ENCODE measurements at regions not wholly inside any gene's neighbourhood (a gene's known extent, or its start where the extent isn't known, plus 50 kb on each side); places are given as distances from the start of the nearest gene placed in this dataset.
A peak's percentile ranks its signal among the peaks of the same experiment; 100 is the strongest.

DNA sequence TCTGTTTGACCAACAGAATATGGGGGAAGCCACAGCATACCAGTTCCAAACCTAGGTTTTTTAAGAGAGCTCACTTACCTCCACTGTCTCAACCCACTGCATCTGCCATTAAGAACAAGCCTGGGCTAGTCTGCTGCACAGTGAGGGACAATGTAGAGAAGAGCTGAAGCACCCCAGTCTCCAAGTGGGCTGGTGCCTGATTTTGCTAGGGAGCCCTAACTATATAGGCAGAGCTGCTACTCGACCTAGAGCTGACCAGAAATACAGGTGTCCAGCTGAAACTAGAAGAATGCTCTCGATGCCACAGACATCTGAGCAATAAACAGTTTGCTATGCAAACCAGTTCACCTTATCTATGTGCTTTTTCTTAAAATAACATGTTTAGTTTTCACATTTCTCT lies 106.9 kb upstream of the BET1 start:
- no peak for DNase-seq

- DNase-seq: no peak
Measured at GRCh38 chr7:94115316-94115715, 111.2 kb upstream of the BET1 start.

DNA sequence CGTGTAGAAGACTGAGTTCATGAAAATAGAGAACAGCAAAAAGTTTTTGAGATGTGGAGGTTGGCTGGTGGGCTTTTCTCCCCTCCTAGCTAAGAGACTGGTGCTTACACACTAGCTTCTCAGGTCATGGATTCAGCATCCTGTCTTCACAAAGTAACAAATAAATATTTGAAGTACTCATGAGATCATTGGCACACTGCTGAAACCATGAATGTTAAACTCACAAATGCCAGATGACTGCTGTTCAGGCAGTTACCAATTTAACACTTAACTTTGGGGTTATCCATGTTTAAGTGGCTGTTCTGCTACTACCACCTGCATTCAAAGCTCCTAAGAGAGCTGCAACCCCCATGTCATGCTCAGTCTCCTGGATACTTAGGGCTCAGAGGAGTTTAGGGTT lies 119.0 kb upstream of the BET1 start:
- no peak for DNase-seq

- no peak for DNase-seq
Measured at GRCh38 chr7:94127026-94127425, 122.9 kb upstream of the BET1 start.

- DNase-seq: no peak
Measured at GRCh38 chr7:94128072-94128471, 123.9 kb upstream of the BET1 start.

- no peak for DNase-seq
Measured at GRCh38 chr7:94129443-94130140, 125.4 kb upstream of the BET1 start.

- no peak for DNase-seq
Measured at GRCh38 chr7:94130716-94131115, 126.6 kb upstream of the BET1 start.

GRCh38 chr7:94133460-94133859 lies 129.3 kb upstream of the BET1 start:
- no peak for DNase-seq

- no peak for DNase-seq
Measured at GRCh38 chr7:94135180-94135579, 131.0 kb upstream of the BET1 start.

DNA sequence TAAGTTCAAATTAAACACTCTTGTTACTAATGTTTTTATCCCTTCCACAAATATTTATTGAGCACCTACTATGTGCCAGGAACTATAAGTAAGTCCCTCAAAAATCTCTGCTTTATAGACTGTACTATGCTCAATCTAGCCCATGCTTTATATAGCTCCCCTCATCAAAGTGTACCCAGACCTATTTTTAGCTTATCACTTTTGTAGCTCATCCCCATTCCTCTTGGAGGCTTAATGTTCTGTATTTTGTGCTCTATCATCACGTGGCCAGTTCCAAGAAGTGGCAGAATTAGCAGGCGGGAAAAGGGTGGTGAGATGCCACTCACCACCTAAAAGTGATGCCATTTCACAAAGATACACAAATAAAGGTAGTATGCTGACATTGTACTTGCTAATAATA lies 138.1 kb upstream of the BET1 start:
- no peak for DNase-seq

DNA sequence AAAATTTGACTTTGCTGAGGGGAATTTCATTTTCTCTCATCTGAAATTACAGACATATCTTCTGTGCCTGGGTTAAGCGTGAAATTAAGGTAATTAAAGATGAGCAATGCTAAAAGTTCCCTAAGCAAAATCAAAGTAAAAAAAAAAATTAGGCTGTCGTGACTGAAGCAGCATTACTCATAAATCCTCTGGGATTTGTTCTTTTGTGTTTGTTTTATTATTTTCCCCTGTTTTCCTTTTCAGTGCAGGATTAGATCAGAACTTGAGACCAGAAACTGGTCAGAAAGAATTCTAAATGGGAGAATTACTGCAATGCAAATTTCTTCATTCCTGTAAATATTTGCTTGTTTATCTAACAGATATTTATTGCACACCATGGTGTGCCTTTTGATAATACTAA lies 141.4 kb upstream of the BET1 start:
- no peak for DNase-seq

- no peak for DNase-seq
Measured at GRCh38 chr7:94146408-94146807, 142.3 kb upstream of the BET1 start.

DNA sequence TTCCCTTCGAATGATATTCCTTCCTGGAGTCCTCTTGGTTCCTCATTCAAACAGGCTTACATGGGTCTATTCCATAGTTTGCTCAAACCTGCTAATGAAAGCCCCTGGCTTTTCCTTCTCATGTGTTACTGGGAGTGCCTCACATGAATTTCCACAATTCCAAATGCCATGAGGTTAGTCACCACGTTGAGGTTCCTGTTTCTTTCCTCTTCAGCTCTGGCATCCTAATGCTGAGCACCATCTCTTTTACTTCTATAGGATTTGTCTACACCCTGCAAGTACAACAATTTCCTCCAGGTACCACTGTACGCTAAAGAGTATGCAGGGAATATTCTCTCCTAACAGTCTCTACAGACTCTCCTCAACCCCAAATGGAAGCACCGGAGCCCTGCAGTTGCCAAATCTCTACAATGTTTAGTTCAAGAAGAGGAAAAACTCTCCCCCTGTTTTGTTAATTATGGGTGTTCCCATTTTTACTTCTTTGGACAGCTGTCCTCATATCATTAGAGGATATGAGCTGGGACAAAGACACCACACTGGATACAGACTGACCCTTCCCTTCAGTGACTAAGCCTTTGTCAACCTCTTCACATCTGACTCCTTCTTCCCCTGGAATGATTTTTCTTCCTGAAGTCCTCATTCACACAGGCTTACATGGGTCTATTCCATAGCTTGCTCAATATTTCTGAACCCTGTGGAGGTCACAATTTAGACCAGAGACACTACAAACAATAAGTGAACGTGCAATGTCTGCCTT lies 145.8 kb upstream of the BET1 start:
- DNase-seq: no peak

- DNase-seq: no peak
Measured at GRCh38 chr7:94154182-94154581, 150.0 kb upstream of the BET1 start.

DNA sequence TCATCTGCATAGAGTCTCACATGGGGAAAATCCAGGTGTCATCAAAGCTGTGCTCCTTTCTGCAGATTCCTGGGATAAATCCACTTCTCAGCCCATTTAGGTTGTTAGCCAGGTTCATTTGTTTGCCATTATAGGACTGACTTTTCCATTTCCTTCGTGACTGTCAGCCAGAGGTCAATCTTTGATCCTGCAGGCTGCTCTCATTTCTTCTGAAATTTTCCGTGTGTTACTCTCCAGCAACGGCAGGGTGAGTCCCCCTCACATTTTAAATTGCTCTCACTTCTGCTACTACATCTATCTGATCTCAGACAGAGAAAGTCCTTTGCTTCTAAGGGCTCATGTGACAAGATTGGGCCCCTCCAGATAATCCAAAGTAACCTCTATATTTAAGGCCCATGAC lies 150.7 kb upstream of the BET1 start:
- no peak for DNase-seq

DNA sequence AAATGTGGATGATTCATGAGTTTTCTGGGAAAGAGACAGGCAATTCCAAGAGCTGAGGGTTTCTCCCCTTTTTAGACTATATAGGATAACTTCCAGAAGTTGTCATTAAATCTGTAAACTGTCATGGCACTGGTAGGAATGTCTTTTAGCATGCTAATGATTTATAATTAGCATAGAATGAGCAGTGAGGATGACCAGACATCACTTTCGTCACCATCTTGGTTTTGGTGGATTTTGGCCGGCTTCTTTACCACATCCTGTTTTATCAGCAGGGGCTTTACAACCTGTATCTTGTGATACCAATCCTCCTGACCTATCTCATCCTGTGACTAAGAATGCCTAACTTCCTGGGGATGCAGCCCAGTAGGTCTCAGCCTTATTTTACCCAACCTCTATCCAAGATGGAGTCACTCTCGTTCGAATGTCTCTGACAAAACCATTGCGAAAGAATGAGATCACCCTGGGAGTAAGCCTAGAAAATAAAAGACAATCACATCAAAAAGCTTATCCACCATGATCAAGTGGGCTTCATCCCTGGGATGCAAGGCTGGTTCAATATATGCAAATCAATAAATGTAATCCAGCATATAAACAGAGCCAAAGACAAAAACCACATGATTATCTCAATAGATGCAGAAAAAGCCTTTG lies 153.6 kb upstream of the BET1 start:
- DNase-seq: peak; percentile 46

GRCh38 chr7:94160719-94161435 lies 156.7 kb upstream of the BET1 start:
- peak; percentile 81 for DNase-seq

GRCh38 chr7:94161476-94161875 lies 157.3 kb upstream of the BET1 start:
- DNase-seq: no peak

GRCh38 chr7:94169682-94170081 lies 165.5 kb upstream of the BET1 start:
- DNase-seq: no peak

GRCh38 chr7:94170836-94171235 lies 166.7 kb upstream of the BET1 start:
- DNase-seq: peak; percentile 82

- no peak for DNase-seq
Measured at GRCh38 chr7:94173436-94173835, 169.3 kb upstream of the BET1 start.

DNA sequence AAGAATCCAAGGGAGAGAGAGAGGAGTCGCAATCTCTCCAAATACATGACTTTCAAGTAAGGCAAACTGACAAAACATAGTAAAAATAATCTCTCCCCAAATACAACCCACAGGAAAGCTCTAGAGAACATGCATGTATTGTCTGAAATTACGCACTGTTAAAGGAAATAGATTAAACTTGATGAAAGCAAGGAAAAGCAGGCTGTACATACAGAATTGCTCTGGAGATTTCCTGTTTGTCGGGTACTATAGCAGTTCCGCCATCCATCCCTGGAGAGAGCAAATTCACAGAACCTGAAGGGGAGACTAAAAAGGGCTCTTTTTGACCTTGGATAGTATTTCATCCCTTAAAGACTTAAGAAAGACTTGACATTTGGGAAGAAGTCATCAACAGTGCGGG lies 170.2 kb upstream of the BET1 start:
- no peak for DNase-seq

DNA sequence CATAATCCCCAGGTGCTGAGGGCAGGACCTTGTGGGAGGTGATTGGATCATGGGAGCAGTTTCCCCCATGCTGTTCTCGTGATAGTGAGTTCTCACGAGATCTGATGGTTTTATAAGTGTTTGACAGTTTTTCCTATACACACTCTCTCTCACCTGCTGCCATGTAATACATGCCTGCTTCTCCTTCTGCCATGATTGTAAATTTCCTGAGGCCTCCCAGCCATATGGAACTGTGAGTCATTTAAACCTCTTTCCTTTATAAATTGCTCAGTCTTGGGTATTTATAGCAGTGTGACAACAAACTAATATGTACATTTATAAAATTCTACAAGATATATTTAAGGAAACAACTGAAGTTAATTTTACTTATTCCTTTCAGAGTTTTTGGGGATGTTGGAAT lies 170.8 kb upstream of the BET1 start:
- no peak for DNase-seq
